ENCODE measurements at regions not wholly inside any gene's neighbourhood (a gene's known extent, or its start where the extent isn't known, plus 50 kb on each side); places are given as distances from the start of the nearest gene placed in this dataset.

DNA sequence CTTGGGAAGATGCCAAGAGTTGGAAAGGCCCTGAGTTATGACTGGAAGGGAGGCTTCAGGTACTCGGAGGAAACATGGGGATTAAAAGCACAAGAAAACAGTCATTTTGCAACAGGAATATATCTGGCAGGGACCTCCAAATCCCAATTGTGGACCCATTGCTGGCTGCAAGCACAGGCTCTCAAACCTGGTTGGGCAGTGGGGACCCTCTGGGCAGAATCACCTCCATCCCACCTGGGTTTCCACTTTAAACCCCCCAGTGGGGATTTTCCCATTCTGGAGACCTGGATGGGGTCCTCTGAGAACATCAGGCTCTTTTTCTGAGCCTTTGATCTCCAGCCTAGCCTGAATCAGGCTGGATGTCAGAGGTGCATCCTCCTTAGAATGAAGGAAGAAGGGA lies 177.8 kb downstream of the ASMT start:
- Histone ChIP-seq H4K20me1 (ENCODE audit: insufficient read depth, low read length, poor library complexity, severe bottlenecking) (no peaks in the 10 kb centered on the region), H3K9ac (ENCODE audit: low read depth, low read length, poor library complexity, severe bottlenecking) (no peak overlapping the region), H3K9me3 (ENCODE audit: insufficient read depth, low read depth, low read length) (no peaks in the 10 kb centered on the region), H3K9me2 (replicated peaks; ENCODE audit: low read depth, low read length) (no peaks in the 10 kb centered on the region), H3K27me3 (ENCODE audit: insufficient read depth, low read length, poor library complexity, severe bottlenecking) (no peaks in the 10 kb centered on the region), H3K79me2 (ENCODE audit: insufficient read depth, low read length) (no peaks in the 10 kb centered on the region), H3K4me1 (ENCODE audit: insufficient read depth, low read length, poor library complexity, severe bottlenecking) (no peaks in the 10 kb centered on the region), H3F3A (ENCODE audit: low read depth) (no peaks in the 10 kb centered on the region), H3K4me2 (ENCODE audit: low read depth, low read length, poor library complexity, severe bottlenecking) (no peak overlapping the region), H3K36me3 (ENCODE audit: insufficient read depth, low read length) (no peaks in the 10 kb centered on the region), H2AFZ (ENCODE audit: low read length) (no peak overlapping the region), H3K4me3 (ENCODE audit: low read length, poor library complexity, severe bottlenecking) (no peak overlapping the region)
- no peak for TF ChIP-seq CTCF (conservative IDR thresholded peaks at IDR 0.05; ENCODE audit: low read length)
- no peak for TF ChIP-seq EZH2phosphoT487 (IDR thresholded peaks at IDR 0.05; ENCODE audit: borderline replicate concordance)

DNA sequence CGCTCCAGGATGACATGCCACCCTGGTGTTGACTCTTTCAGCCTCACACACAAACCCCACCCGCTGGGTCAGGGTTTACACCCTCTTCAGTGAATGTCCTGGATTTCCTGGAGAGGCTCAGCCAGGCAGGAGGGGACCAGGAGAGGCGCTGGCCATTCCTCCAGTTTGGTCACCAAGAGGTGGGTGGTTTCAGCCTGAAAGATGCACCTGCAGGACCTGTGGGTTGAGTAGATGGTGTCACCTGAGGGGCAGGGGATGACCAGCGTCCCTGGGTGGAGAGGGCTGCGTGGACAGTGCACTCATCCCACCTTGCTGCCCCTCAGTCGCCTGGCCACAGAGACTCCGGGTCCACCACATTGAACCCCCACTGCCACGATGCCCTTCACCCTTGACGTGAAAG lies 179.7 kb downstream of the ASMT start:
- Histone ChIP-seq H3K4me1 (ENCODE audit: insufficient read depth, low read length, poor library complexity, severe bottlenecking) (no peaks in the 10 kb centered on the region), H2AFZ (ENCODE audit: low read length) (no peak overlapping the region), H3K79me2 (ENCODE audit: insufficient read depth, low read length) (no peaks in the 10 kb centered on the region), H3K36me3 (ENCODE audit: insufficient read depth, low read length) (no peaks in the 10 kb centered on the region), H3K4me2 (ENCODE audit: low read depth, low read length, poor library complexity, severe bottlenecking) (no peak overlapping the region), H3K9me3 (ENCODE audit: insufficient read depth, low read depth, low read length) (no peaks in the 10 kb centered on the region), H3K27me3 (ENCODE audit: insufficient read depth, low read length, poor library complexity, severe bottlenecking) (no peaks in the 10 kb centered on the region), H3K9me2 (replicated peaks; ENCODE audit: low read depth, low read length) (no peaks in the 10 kb centered on the region), H3K4me3 (ENCODE audit: low read length, poor library complexity, severe bottlenecking) (no peak overlapping the region), H3K9ac (ENCODE audit: low read depth, low read length, poor library complexity, severe bottlenecking) (no peak overlapping the region), H4K20me1 (ENCODE audit: insufficient read depth, low read length, poor library complexity, severe bottlenecking) (no peaks in the 10 kb centered on the region), H3F3A (ENCODE audit: low read depth) (no peaks in the 10 kb centered on the region)
- TF ChIP-seq EZH2phosphoT487 (IDR thresholded peaks at IDR 0.05; ENCODE audit: borderline replicate concordance) = no peak
- no peak for TF ChIP-seq CTCF (conservative IDR thresholded peaks at IDR 0.05; ENCODE audit: low read length)

DNA sequence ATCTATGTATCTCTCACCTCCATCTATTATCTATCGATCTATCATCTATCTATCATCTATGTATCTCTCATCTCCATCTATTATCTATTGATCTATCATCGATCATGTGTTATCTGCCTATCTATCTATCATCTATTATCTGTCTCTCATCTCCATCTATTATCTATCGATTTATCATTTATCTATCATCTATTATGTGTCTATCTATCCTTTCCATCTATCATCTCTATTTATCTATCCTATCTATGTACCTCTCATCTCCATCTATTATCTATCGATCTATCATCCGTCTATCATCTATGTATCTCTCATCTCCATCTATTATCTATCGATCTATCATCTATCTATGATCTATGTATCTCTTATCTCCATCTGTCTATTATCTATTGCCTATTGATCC lies 188.1 kb downstream of the ASMT start:
- Histone ChIP-seq H3K4me2 (ENCODE audit: low read depth, low read length, poor library complexity, severe bottlenecking) (no peak overlapping the region), H3K36me3 (ENCODE audit: insufficient read depth, low read length) (no peaks in the 10 kb centered on the region), H4K20me1 (ENCODE audit: insufficient read depth, low read length, poor library complexity, severe bottlenecking) (no peaks in the 10 kb centered on the region), H3K9me2 (replicated peaks; ENCODE audit: low read depth, low read length) (no peaks in the 10 kb centered on the region), H3K9me3 (ENCODE audit: insufficient read depth, low read depth, low read length) (no peaks in the 10 kb centered on the region), H3K4me1 (ENCODE audit: insufficient read depth, low read length, poor library complexity, severe bottlenecking) (no peaks in the 10 kb centered on the region), H3K4me3 (ENCODE audit: low read length, poor library complexity, severe bottlenecking) (no peak overlapping the region), H2AFZ (ENCODE audit: low read length) (no peak overlapping the region), H3F3A (ENCODE audit: low read depth) (no peaks in the 10 kb centered on the region), H3K9ac (ENCODE audit: low read depth, low read length, poor library complexity, severe bottlenecking) (no peak overlapping the region), H3K79me2 (ENCODE audit: insufficient read depth, low read length) (no peaks in the 10 kb centered on the region), H3K27me3 (ENCODE audit: insufficient read depth, low read length, poor library complexity, severe bottlenecking) (no peaks in the 10 kb centered on the region)
- TF ChIP-seq EZH2phosphoT487 (IDR thresholded peaks at IDR 0.05; ENCODE audit: borderline replicate concordance) (no peak), CTCF (conservative IDR thresholded peaks at IDR 0.05; ENCODE audit: low read length) (no peak)

All from Loucy (cell line).